ENCODE measurements at regions not wholly inside any gene's neighbourhood (a gene's known extent, or its start where the extent isn't known, plus 50 kb on each side); places are given as distances from the start of the nearest gene placed in this dataset.

DNA sequence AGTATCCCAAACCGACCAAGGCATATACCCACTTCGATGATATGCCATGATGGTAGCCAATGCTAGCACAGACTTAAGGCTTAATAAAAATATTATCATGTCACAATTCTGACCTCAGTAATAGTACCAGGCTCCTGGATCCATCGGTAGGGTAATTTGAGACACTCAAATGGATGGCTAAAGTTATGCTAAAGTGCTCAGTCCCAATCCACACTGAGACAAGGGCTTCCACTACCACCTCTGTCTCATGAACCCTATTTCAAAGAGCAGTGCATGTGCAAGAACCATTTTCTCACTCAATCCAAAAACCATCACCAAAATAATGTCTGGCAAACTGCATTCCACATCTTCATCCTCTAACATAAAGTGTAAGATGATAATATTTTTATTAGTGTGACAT, 122.4 kb upstream of the KRR1 start:
- TF ChIP-seq SMC3 (conservative IDR thresholded peaks at IDR 0.05; ENCODE audit: poor library complexity) (no peak), MXI1 (conservative IDR thresholded peaks at IDR 0.05; ENCODE audit: poor library complexity, severe bottlenecking) (no peak), POLR2AphosphoS5 (IDR thresholded peaks at IDR 0.05) (no peak)
- TF ChIP-seq, protein P1, sequence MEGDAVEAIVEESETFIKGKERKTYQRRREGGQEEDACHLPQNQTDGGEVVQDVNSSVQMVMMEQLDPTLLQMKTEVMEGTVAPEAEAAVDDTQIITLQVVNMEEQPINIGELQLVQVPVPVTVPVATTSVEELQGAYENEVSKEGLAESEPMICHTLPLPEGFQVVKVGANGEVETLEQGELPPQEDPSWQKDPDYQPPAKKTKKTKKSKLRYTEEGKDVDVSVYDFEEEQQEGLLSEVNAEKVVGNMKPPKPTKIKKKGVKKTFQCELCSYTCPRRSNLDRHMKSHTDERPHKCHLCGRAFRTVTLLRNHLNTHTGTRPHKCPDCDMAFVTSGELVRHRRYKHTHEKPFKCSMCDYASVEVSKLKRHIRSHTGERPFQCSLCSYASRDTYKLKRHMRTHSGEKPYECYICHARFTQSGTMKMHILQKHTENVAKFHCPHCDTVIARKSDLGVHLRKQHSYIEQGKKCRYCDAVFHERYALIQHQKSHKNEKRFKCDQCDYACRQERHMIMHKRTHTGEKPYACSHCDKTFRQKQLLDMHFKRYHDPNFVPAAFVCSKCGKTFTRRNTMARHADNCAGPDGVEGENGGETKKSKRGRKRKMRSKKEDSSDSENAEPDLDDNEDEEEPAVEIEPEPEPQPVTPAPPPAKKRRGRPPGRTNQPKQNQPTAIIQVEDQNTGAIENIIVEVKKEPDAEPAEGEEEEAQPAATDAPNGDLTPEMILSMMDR (IDR thresholded peaks at IDR 0.05; ENCODE audit: poor library complexity, severe bottlenecking) = no peak

Data from neural cell (in vitro differentiated cells).